NCI-H2107 treated with DMSO at 0.1 percent for 48 hours (cell line): ENCODE measurements at regions not wholly inside any gene's neighbourhood (a gene's known extent, or its start where the extent isn't known, plus 50 kb on each side); places are given as distances from the start of the nearest gene placed in this dataset.
"Not testable (repeated sequence)": the region's sequence is repeated elsewhere in the genome, so short reads cannot be mapped to it uniquely, and the experiment has no call there.

Experiments
- DNase-seq: peaks from one replicate; lab custom pipeline; 2025; ENCODE audit not compliant: unreplicated experiment; lab: John Stamatoyannopoulos, UW

- DNase-seq = no peak
Observed at GRCh38 chr11:15830741-15831428, 525.5 kb downstream of the SOX6 start.

DNA sequence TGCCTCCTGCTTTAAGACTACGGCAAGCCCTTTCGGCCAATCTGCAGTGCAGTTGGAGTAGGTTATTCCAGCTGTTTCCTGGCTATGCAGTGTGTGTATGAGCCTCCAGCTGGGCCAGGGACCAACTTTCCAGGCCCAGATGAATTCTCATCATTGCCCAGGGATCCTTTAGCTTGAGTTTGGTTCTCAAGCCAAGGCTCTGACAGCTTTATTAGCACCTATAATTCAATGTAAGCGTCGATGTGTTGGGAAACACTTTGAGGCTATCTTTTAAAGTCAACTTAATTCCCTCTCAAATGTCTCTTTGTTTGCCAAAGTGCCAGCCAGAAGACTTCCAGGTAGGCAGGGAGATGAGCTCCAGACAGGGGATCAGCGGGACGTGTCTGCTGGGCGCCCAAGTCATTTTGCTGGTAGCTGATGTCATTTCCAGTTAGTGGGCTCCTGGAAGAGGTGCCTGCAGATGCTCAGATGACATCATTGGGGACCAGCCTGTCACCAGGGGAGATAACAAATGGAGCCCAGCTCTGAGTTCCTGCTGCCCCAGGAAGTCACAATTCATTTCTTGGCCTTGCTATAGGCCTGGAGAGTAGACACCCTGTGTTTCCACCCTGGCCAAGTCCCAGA is 520.4 kb downstream of the SOX6 start:
- no peak for DNase-seq

- peak; percentile 72 for DNase-seq
Observed at GRCh38 chr11:15836795-15837194, 519.6 kb downstream of the SOX6 start.

GRCh38 chr11:15837901-15838489 is 518.4 kb downstream of the SOX6 start:
- no peak for DNase-seq

DNA sequence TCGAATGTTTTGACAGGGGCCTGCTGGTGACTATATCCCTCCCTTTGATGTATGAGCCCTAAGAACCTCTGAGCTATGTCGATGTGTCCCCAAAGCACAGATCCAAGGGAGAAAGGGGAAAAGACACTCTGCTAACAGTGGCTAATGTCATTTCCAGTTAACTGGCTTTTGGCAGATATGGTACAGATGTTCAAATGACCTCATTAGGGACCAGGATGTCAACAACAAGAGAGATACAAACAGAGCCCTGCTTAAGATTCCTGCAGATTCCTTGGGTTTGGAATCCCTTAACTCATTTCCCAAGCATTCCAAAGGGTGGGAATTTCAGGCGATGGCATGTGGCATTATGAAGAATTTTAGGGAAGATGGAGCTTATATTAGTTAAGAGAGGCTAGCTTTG is 517.3 kb downstream of the SOX6 start:
- DNase-seq = no peak

DNA sequence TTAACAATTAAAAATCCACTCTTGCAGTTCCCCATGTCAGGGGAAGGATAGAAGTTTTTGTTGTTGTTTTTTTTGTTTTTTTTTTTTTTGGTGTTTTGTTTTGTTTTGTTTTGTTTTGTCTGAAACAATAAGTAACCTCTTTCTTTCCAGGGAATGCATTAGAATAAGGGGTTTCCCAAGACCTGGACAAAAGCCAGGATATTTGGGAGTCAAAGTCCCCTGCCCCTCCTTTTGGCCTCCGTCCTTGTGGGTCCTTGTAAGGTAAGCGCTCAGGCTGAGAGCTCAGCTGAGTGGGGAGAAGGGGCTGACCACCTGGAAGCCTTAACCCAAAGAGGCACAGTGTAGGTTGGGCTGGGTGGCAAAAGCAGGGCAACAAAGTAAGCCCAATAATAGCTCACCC is 515.4 kb downstream of the SOX6 start:
- DNase-seq = no peak

DNA sequence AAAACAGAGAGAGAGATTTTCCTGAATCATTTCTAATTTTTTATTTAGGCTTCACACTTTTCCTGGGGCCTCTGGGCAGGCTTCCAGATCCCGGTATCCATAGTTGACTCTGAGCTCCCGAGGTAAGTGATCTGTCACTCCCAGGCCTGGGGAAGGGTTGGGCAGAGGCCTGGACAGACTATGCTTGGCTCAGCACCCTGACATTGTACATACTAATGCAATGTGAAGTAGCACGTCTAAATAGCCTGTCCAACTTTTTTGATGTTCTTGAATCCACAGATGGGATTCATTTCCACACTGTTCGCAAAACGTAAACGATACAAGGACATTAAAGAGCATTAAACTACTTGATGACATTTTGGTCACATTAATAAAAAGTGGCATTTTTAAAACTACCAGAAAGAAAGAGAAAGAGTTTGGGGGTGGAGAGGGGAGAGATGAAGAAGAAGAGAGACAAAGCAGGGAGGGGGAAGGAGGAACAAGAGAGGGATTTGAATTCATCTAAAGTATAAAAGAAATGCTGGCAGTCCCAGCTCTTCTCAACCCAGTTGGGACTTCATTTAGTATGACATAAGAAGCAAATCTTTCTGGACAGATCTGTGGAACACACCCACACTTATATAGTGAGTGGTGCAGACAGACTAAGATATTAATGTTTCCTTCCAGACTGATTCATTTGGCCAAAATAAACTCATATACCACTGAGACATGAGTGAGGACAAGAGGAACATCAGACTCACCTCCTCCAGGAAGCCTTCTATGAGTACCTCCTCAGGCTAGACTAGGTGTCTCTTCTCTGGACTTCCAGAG is 514.2 kb downstream of the SOX6 start:
- no peak for DNase-seq

GRCh38 chr11:15843309-15843872 is 513.0 kb downstream of the SOX6 start:
- peak; percentile 92 for DNase-seq

DNA sequence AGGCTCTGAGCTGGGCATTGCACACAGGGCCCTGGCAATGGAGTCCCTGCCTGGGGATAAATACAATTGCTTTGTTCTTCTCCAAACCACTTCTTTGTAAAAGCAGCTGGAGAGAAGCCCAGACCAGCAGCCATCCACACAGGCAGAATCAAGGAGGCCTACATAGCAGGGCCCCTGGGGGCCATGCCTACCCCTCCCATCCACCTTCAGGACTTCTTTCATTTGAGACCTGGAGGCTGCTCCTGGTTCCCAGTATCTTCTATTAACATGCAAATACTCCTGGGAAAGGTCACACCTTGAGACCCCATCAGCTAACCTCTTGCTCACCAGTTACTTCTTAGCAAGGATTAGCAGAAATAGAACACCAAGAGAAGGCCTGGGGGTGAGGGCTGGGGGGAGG is 511.1 kb downstream of the SOX6 start:
- peak; percentile 39 for DNase-seq

DNA sequence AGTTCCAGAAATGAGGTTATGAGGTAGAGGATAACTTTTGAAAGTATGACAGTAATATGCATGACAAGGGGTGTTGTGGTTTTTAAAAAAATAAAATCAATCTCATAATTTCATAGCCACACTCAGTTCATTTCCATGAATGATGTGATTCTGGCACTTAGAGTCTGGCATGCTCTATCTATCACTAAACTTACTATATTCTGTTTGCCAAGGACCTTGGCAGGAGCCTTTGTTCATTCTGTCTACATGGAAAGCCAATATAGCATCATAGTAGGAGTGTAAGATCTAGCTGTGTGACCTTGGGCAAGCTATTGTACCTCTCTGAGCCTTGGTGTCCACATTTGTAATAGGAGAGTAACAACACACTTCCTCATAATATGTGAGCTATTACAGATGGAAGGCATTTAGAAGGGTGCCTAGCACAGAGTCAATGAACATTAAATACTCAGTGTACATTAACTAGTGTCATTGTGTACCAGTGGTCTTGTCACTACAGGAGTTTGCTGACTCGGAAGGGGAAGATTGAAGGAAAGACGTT is 507.6 kb downstream of the SOX6 start:
- DNase-seq = no peak

GRCh38 chr11:15849257-15849656 is 507.1 kb downstream of the SOX6 start:
- no peak for DNase-seq

DNA sequence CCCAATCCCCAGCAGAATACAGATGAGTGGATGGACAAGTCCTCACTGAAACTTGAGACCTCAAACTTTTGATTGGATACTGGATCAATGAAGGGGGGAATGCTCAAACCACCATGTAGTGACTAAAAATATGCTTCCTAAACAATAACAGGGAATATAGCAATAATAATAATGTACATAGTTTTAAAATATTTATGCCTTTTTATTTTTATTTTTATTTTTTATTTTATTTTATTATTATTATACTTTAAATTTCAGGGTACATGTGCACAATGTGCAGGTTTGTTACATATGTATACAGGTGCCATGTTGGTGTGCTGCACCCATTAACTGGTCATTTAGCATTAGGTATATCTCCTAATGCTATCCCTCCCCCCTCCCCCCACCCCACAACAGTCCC is 506.0 kb downstream of the SOX6 start:
- not testable (repeated sequence) for DNase-seq

DNA sequence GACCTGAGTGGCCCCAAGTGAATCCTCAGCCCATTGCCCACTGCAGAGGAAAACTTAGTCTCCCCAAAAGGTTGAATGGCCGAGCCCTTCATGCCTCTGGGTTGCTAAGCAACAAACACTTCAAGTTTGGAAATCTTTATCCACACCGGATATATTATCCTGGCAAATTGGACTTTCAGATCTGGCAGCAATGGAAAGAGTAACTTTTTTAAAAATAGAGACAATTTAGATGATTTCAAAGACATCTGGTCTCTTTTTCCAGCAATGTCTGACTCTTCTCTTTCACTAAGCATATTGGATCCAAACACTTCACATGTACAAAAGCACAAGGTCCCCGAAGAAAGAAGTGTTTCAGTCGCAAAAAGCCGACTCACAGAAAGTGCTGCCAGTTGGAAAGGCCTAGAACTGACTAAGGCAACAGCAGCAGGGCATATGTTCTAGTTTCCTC is 505.3 kb downstream of the SOX6 start:
- peak; percentile 6 for DNase-seq

GRCh38 chr11:15852179-15852578 is 504.2 kb downstream of the SOX6 start:
- no peak for DNase-seq

- no peak for DNase-seq
Observed at GRCh38 chr11:15854245-15854644, 502.1 kb downstream of the SOX6 start.

- DNase-seq = no peak
Observed at GRCh38 chr11:15858881-15859280, 497.5 kb downstream of the SOX6 start.

DNA sequence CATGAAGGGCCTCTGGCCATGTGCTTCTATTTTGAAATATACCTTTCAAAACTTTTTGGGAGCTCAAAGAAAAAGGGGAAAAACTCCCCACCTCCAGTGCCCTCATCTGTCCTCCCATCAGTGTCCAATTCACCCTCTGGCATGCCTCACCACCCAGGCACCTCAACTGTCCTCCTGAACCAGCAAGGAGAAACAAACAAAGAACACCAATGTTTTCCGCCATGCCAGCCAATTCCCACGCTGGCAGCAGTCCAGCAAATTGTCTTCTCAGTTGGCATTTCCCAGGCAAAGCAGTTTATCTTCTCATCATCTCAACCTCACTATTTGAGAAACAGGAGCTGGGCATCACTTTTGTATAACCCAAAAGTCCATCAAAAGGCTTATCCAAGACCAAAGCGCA is 496.9 kb downstream of the SOX6 start:
- no peak for DNase-seq

- DNase-seq = no peak
Observed at GRCh38 chr11:15861256-15861655, 495.1 kb downstream of the SOX6 start.

- DNase-seq = peak; percentile 15
Observed at GRCh38 chr11:15863411-15863810, 492.9 kb downstream of the SOX6 start.

- no peak for DNase-seq
Observed at GRCh38 chr11:15864026-15864805, 492.1 kb downstream of the SOX6 start.
